NCI-H446 (cell line): ENCODE measurements at regions not wholly inside any gene's neighbourhood (a gene's known extent, or its start where the extent isn't known, plus 50 kb on each side); places are given as distances from the start of the nearest gene placed in this dataset.

Experiments
- DNase-seq, 2 experiments: peaks; one replicate each; lab custom pipeline; 2025; lab: John Stamatoyannopoulos, UW

DNA sequence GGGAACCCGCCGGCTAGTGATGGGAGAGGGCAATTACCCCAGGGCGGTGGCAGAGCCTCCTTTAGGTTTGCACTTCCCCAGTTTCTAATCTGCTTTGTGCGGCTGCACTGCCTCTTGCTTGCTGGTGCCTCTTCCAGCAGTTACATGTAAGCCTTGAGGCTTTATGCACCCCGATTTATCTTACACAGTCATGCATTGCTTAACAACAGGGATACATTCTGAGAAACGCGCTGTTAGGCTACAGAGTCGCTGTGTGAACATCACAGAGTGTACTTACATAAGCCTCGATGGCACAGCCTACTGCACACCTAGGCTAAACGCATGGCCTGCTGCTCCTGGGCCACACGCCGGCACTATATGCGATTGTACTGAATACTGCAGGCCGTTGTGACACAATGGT is 155.6 kb upstream of the MKI67 start:
- no peak for DNase-seq

DNA sequence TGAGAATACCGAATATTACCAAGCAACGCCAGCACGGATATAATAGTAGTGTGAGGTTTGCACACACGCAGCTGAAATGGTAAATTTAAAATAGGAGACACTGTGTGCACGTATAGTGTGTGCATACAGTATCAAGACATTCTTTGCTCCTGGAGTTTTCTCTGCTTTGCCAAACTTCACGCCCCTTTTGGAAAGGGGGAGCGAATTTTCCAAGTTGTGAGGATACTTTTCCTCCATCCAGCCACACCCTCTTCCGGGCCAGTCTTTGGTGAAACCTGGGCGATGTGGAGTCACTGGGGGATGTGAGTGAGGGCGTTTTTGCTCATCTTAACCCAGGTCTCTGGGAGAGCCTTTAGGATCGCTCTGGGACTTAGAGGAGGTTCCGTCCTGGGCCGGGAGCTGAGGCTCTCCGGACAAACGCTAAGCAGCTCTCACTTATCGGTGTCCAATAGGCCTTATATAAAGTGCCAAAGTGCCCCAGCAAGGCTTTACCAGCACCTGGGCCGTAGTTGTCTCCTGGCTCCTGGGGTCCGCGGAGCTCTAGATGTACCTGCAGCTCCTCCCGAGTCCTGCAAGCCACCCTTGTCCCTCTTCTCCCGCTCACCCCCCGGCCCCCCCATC is 160.0 kb upstream of the MKI67 start:
- no peak for DNase-seq

DNA sequence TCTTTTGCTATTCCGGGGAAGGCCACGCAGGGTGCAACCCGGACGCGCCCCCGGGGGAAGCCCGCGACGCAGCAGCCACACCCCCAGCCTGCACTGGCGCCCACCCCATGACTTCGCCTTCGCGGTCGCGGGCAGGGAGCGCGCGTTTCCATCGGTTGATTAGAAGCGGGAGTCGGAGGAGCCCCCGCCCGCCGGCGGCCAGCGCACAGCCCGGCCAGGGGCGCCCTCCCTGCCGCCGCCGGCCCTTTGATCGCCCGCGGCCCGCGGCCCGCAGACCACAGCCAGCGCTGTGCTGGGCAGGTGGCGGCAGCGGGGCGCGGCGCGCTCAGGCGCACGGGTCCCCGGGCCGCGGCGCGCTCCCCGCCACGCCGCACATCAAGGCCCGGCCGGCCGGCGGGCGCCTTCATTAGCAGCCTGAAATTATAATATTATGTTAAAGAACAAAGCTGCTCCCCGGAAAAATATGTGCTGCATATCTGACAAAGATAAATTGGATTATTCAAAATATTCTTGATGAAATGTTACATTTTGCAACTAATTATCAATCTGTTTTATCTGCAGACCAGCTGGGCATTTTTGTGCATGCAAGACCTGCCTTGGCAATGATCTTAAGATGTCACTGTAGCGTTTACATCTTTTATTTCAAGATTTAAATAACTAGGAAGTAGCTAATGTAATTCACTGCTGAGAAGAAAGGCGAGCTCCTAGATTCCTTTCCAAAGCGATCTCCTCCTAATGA is 160.7 kb upstream of the MKI67 start:
- no peak for DNase-seq

DNA sequence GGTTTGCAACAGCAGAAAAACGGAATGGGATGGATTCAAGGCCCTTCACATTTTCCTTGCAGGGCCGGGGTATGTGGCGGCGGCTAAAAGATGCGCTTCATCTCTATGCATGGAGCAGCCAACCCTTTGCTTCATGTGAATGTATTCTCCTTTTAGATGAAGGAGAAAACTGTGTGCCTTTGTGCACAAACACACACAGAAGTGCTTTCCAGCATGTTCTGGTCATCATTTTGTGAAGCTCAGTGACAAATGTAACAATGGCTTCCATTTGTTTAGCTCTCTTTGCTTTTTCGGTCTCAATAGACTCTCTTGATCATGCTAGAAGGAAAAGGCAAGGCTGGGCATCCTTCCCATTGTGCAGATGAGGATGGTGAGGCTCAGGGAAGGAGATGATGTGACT is 161.7 kb upstream of the MKI67 start:
- no peak for DNase-seq

DNA sequence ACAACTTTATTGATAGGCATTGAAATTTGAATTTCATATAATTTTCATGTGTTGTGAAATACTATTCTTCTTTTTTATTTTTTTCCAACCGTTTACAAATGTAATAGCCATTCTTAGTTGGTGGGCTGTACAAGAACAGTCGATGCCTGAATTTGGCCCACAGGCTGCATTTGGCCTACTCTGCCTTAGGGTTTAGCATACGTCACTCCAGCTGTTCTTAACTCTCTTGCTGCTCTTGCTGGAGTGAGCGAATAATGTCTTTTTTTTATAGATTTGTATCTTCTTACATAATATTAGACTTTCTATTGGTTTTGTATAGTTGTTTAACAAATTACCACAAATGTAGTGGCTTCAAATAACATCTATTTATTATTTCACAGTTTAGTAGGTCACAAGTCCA is 163.4 kb upstream of the MKI67 start:
- DNase-seq: no peak

DNA sequence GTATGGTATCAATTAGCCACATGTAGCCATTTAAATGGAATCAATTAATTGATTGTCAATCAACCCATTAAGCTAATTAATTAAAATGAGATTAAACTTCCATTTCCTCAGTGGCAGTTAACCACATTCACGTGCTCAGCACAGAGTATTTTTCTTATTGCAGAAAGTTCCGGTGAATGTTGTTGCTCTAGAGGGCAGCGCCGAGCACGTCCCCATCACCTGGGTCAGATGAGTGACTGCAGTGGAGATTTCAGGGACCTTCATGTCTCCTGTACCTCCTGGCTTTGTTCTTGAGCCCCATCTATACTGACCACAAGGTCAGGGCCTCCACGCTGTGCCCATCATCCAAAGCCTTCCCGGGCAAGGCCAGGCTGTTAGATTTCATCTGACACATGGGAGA is 168.8 kb upstream of the MKI67 start:
- no peak for DNase-seq

DNA sequence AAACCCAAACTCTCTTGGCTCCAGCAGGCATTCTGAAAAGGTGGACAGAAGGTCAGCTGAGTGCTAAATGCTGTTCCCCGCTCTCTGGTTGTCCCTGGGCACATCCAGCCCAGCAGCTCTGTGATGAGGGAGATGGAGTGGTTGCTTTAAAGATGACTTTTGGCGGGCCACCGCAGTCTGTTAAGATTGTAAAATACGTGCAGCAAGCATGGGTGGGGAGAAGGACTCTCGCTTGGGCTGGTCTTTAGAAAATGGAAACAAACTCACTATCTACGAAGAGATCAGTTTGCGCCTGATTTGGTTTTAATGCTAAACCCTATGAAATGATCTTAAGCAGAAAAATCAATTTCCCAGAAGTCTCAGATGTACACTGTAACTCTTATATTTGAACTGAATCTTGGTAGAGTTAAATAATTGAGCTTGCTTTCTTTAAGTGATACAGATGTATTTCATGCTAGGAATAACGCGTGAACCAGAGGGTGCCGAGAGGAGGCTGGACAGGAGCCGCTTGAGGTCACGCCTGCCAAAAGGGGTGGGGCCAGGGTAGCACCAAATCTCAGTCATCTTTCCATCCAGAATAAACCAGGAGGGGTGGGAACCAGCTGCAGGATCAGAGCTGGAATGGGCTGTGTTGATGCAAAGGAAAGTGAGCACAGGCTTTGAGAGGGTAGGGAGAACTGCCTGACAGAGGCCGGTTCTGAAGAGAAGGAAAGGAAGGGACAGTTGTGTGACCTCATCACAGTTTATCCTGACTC is 170.2 kb upstream of the MKI67 start:
- no peak for DNase-seq

DNA sequence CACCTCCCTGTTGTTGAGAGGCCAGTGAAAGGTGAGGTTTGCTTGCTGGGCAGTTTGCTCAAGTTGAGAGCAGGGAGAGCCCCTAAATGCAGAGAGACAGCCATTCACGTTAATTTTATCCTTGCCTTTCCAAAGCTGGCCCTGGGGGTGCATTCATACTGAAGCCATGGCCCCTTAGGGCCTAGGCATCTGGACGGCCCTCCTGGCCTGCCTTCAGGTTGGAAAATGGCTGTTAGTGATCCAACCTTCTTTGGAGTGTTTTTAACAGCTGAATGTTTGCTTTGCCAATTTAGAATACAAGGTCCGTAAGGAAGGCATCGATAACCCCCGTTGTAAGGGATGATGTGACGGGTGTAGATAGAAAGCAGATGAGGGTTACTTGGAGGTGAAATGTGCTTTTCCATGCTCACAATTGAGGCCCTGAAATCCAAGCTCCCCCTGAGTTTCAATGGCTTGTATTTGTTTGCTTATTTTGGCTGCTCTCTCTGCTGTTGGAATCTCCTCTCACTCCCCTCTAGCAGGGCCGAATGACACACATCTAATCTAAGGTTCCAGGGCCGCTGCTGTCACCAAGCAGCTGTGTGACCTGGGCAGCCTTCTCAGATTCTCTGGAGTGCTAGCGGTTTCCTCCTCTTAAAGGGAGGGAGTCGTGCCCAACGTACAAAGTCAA is 171.6 kb upstream of the MKI67 start:
- DNase-seq: no peak

DNA sequence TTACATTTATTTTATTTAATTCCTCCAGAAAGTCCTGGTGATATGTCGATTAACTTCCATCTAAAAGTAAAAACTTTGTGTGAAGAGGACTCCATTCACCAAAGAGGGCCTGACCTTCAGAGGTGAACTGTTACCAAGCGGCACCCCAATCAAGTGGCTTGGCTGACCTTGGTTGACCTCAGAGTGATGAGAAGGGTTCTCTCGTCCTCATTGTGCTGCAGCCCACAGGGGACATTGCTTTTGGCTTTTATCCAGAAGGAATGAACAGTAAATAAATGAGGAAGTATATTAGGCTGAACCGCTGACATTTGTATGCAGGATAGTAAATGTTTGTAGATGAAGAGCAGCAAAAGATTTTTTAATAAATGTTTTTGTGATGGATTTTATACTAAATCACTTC is 172.4 kb upstream of the MKI67 start:
- no peak for DNase-seq

DNA sequence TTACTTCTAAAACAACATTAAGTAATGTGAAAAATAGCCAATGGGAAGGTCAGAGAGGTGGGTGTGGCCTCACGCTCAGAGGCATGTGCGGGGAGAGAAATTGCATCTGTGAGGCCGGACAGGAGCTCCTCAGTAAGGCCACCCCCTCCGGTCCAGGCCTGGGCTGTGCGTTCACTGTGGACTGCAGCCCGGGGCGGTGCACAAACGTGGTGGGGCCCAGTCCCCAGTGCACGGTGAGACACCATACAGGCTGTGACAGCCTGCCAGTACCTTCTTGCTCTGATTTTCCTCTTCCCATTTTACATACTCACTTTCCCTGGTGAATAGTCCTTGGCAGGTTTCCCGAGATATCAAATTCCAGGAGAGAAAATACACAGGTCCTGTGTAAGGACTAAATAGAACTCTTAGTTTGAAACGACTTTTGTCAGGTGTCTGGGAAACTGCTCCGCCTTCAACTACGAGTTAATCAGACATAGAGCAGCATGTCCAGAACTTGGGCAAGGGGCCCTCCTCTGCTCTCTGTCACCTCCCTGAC is 174.1 kb upstream of the MKI67 start:
- DNase-seq: no peak

DNA sequence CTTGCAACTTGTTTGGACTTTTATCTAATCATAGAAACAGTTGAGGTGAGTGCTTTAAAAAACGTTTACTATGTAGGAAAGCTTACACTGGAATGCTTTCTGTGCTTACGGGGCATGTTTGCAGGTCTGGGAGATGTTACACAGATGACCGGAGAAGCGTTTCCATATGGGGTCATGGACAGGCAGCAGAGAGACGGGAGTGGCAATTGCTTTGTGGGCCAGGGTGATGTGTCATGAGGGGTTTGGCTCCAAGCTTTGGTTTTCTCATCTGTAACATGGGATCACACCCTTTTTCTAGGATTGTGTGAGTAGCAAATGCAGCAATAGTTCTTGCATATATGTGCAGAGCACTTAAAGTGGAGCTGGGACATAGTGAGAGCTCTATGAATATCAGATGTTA is 174.8 kb upstream of the MKI67 start:
- DNase-seq: no peak

DNA sequence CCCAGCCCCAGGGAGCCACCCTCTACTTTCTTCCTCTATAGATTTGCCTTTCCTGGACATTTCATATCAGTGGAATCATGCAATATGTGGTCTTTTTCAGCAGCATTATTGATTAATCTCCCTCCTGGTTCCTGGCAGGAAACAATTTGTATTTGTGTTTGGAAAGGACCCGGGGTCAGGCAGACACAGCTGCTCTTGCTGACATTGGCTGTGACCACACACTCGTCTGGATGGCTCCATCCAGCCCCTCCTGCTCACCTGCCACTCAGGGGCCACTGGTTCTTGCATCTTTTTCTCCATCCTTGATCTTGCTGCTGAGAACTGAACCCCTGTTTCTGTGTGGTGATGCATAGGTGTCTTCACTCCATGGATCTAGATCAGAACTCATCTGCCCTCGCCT is 176.6 kb upstream of the MKI67 start:
- DNase-seq: no peak

DNA sequence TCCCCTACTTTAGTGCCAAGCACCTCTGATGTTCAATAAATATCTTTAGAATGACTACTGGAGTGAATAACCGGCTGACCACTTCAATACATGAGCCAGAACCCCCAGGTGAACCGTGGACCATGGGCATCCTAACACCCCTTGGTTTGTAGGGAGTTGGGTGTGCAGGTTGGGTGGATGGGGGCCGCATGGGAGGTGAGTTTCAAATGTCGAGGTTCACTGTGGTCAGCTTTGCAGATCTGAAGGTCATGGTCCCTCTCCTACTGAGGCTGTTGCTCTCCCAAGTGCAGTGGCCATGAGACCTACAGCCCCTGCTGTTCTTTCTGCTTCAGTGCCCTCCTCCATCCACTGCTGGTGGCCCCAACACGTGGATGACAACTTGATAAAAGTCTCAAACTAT is 178.0 kb upstream of the MKI67 start:
- DNase-seq: no peak

DNA sequence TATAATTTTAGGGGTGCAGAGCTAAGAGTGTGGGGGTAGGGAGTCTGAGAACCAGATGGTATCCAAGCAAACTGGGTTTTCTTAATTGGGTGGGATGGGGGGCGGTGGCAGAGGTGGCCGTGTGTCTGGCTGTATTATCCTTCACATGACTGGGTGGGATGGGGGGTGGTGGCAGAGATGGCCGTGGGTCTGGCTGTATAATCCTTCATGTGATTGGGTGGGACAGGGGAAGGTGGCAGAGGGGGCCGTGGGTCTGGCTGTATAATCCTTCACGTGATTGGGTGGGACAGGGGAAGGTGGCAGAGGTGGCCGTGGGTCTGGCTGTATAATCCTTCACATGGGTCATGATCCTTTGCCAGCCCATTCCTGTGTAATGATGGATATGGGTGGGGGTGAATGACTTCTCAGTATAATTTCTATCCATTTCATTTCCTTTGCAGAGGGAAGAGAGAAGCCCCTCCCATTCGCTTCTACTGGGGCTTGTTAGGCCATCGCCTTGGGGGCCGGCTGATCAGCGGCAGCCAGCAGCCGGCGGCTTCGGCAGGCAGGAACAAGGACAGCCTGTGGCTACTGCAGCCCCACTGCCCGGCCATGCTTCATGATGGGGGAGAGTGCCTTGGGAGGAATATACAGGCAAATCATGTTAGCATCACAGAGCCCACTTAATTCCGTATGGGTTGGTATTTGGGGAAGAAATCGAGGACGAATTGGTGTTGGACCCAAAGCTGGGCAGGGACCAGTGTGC is 179.6 kb upstream of the MKI67 start:
- no peak for DNase-seq

DNA sequence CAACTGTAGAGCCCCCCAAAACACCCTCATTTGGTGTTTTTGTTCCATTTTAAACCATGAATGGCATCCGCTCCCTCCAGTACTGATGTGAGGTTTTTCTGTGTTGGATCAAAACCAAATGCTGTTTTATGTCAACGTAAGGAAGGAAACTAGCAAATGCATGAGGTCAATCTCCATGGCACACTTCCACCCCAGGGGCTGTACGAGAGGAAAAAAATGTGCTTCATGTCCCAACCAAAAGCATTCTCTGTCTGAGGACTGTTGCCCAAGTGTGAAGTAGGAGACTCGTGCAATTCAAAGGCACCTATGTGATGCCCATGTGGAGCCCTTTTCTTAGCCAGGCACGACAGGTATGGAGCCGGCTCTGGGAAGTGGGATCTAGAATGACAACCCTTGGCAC is 180.3 kb upstream of the MKI67 start:
- DNase-seq: no peak

DNA sequence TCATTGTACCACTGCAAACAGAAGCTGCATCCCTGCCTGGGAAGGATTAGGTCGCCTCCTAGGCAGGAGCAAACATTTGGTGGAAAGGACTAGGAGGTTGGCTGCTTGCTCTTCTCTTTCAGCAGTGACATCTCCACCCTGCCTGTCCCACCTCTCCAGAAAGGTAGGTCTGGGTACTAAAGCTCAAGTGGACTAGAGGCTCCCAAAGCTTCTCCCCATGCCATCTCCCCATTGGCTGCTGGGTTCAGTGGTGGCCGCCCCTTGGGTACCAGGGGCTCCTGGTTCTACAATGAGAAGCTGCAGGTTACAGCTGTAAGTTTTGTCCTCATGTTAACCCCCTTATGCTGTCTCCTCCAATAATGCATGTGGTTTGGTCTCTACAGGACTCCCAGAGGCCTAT is 180.7 kb upstream of the MKI67 start:
- DNase-seq: no peak

DNA sequence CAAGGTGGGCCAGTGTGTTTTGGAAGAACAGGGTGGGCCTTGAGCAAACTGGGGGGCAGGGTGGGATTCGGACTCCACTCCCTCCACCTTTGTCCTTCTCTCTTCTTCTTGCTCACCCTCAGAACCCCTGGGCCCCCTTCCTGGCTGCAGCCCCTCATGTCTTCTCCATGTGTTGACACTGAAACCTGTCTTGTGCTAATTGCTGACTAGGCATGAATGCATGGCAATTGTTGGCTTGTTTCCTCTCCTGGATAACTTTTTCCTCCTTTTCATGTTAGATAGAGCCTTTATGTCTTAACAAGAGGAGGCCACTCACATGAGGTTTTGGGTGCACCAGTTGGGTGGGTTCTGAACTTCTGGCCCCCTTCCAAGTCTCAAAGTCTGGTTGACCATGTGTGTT is 181.6 kb upstream of the MKI67 start:
- DNase-seq: no peak

DNA sequence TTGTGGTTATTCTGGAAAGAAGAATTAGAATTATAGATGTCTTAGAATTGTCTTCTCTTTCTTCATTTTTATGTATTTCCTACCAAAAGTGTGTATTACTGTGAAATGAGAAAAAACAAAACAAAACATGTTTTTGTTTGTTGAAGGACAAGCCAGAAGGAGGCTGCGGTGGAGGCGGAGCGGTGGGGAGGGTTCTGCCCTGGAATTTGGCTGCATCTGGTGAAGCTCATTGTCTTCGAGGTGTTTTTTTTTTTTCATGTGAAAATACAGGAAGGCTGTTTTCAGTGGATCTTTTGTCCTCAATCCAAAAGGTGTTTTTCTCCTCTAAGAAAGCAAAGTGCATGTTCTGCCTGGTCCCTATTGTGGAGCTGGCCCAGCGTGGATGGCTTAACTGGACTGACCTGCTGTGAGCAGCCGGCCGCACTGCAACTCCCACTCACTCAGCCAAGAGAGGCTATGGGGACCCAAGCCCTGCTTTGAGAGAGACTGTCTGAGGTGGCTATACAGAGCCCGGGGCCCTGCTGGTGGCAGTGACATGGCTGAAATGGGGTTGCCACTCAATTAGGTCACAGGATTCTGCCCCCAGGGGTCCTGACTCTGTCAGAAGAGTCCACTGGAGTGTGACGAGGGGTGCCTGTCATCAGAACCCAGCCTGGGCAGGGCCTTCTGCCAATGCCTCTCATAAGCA is 184.9 kb upstream of the MKI67 start:
- no peak for DNase-seq

DNA sequence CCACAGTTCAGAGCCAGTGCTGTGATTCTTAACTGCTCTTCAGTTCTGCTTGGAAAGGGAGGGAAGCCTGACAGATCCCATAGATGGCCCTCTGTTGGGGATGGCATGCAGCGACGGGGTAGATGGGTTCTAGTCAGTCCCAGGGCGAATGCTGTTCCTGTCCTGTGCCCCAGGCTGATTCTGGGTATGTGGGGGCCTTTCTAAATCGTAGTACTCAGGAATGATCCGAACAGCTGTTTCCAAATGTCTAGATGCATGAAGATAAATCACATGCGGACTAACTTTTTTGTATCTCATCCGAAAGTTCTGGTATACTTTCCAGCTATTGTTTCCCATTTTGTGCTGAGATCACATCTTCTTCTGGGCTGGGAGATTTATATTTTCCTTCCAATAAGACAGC is 186.0 kb upstream of the MKI67 start:
- DNase-seq: no peak

DNA sequence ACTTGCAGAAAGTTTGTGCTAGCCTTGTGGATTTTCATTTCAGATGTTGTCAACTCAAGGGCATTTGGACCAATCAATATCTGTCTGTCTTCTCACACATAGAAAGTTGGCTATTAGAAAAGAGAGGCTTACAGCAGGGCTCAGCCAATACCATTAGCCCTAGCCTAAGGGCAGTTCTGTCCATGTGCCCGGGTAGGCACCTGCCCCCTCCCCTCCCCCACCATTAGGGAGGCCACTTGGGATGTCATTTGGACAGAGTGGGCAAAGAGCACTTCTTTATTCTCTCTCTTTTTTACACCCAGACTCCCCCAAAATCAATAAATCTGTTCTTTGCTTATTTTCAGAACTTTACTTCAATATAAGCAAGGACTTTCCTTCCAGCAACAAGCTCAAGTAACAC is 188.5 kb upstream of the MKI67 start:
- DNase-seq: no peak

DNA sequence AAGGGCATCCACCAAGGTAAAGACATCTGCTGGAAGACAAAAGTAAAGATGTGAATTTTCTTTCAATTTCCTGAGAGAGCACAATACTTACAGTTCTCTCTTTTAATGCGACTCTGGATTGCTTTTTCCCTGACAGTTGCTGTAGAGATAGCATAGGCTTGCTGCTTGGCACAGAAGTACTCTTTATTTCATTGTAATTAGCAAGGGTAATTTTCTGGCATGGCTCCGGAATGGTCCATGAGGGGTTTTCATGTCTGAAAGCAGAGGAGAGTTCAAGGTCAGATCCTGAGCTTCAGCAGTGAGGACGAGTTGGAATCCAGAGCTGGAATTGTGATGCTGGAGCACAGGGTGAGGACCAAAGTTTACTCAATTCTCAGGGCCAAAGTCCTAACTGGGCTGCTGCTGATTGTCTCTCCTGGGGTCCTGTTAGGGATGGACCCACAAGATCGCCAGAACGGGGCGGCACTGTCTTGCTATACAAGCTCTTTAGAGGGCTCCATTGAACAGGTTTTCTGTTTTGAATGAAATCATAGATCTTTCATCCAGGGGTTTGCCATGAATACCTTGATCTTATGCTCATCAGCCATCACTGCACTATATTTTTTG is 190.0 kb upstream of the MKI67 start:
- DNase-seq: no peak
